Activated B cell treated with CpG ODN at 0.5 μM for 24 hours (primary cell): ENCODE measurements at regions not wholly inside any gene's neighbourhood (a gene's known extent, or its start where the extent isn't known, plus 50 kb on each side); places are given as distances from the start of the nearest gene placed in this dataset.

Source experiments
- ATAC-seq: fragments of 200-7000 bp; cut with Tn5 transposase; one replicate; pipeline ENCODE4 v1.10.0; 2021; ENCODE audit warnings: low read depth, mild to moderate bottlenecking, moderate library complexity
- CTCF ChIA-PET: fragments of 350-600 bp; sonication (Branson Sonifier 250); formaldehyde crosslinking; loops from one replicate; lab custom pipeline; 2021; ENCODE audit warnings: antibody characterized with exemption; lab: Charles Lee
- POLR2A ChIA-PET: fragments of 350-600 bp; sonication (Branson Sonifier 250); formaldehyde crosslinking; loops from one replicate; lab custom pipeline; 2021; ENCODE audit warnings: antibody characterized with exemption; lab: Charles Lee
- DNase-seq: peaks from one replicate; pipeline ENCODE4 v3.0.0; 2022
- H3K27ac Mint-ChIP-seq: one replicate; pipeline ENCODE4 v1.8.0; 2020; ENCODE audit warnings: mixed read lengths
- H3K27me3 Mint-ChIP-seq: one replicate; pipeline ENCODE4 v1.8.0; 2021; ENCODE audit warnings: mixed read lengths
- H3K36me3 Mint-ChIP-seq: one replicate; pipeline ENCODE4 v1.8.0; 2021; ENCODE audit warnings: low read depth, mixed read lengths
- H3K4me1 Mint-ChIP-seq: one replicate; pipeline ENCODE4 v1.8.0; 2021; ENCODE audit warnings: mixed read lengths
- H3K4me3 Mint-ChIP-seq: one replicate; pipeline ENCODE4 v1.8.0; 2020; ENCODE audit warnings: mild to moderate bottlenecking, mixed read lengths
- H3K9me3 Mint-ChIP-seq: one replicate; pipeline ENCODE4 v1.8.0; 2020; ENCODE audit warnings: mixed read lengths
- CTCF ChIP-seq: fragments of 200-600 bp; IDR thresholded peaks from one replicate; pipeline ENCODE4 v1.8.0; 2022; ENCODE audit warnings: antibody characterized with exemption, mild to moderate bottlenecking
- intact Hi-C: fragments of 100-400 bp; cut with micrococcal nuclease; formaldehyde crosslinking; loops from one replicate; pipeline ENCODE4 v1.15.1; 2024

GRCh38 chr2:234808907-234809306 lies 142.9 kb upstream of the SH3BP4 start:
- no peak for ATAC-seq
- Mint-ChIP-seq H3K9me3 (peaks cover 3% of the 10 kb centered on the region), H3K4me3 (no peak overlapping the region), H3K36me3 (no peaks in the 10 kb centered on the region), H3K27me3 (peaks cover 15% of the 10 kb centered on the region), H3K27ac (no peak overlapping the region), H3K4me1 (no peaks in the 10 kb centered on the region)
- POLR2A ChIA-PET, result no interaction called here
- intact Hi-C loops, result no loop called here
- DNase-seq, result no peak
- CTCF ChIA-PET, result no interaction called here
- no peak for TF ChIP-seq CTCF

DNA sequence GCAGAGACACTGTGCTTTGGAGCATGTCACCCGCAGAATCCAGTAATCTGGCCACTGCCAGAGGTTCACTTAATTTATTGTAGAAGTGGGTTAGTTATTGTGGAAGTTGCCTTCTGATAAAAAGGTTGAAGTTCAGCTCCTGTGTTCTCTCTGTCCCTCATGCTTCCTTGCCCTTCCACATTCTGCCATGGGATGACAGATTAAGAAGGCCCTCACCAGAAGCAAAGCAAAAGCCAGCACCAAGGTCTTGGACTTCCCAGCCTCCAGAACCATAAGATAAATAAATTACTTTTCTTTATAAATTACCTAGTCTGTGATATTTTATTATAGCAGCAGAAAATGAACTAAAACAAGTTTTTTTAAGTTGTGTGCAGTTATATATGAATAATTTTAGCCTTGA lies 145.0 kb upstream of the SH3BP4 start:
- POLR2A ChIA-PET, result no interaction called here
- intact Hi-C loops, result no loop called here
- CTCF ChIA-PET, result no interaction called here
- Mint-ChIP-seq H3K9me3 (peaks cover 3% of the 10 kb centered on the region), H3K36me3 (no peaks in the 10 kb centered on the region), H3K4me3 (no peak overlapping the region), H3K27me3 (peaks cover 14% of the 10 kb centered on the region), H3K4me1 (no peaks in the 10 kb centered on the region), H3K27ac (no peak overlapping the region)
- DNase-seq (no peak), ATAC-seq (no peak)
- TF ChIP-seq CTCF, result no peak

DNA sequence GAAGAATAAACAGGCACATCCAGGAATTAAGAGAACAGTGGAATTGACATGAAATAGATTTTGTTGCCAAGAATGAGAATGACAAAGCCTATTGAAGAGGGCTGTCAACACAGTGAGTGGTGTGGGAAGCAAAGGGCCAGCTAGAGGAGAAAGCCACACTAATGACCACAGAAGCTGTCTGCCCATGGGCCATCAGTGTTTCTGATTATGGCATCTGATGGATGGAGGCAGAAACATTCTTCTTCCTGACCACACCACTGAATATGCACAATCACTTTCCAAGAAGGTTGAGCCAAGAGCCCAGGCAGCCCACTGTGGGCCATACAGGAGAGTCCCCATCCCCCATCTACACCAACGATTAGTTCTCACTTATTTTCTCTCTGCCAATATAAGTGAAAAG lies 146.0 kb upstream of the SH3BP4 start:
- no peak for ATAC-seq
- Mint-ChIP-seq H3K4me1 (no peaks in the 10 kb centered on the region), H3K9me3 (peaks cover 3% of the 10 kb centered on the region), H3K36me3 (no peaks in the 10 kb centered on the region), H3K27ac (no peak overlapping the region), H3K4me3 (no peak overlapping the region), H3K27me3 (peaks cover 13% of the 10 kb centered on the region)
- no peak for TF ChIP-seq CTCF
- ChIA-PET POLR2A (no interaction called here), CTCF (no interaction called here)
- no peak for DNase-seq
- intact Hi-C loops, result no loop called here

DNA sequence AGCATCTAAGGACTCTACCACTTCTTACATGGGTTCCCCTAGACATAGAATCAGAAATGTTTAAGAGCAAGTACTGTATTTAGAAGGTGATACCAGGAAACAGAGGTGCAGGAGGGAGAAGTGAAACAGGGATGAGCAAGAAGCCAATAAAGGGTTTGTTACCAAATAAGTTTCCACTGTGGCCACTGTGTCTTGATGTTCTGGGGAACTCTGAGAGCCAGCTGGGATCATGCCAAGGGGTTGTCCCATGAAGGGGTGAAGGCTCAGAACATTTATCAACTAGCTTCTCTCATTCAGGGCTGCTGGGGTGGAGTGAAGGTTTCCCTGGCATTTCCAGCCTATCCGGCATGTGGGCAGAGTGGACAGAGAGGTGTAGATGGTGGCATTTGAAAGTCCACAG lies 147.1 kb upstream of the SH3BP4 start:
- Mint-ChIP-seq H3K27me3 (peaks cover 12% of the 10 kb centered on the region), H3K4me1 (no peaks in the 10 kb centered on the region), H3K27ac (no peak overlapping the region), H3K36me3 (no peaks in the 10 kb centered on the region), H3K4me3 (no peak overlapping the region), H3K9me3 (peaks cover 3% of the 10 kb centered on the region)
- ChIA-PET POLR2A (no interaction called here), CTCF (no interaction called here)
- ATAC-seq (no peak), DNase-seq (no peak)
- intact Hi-C loops, result no loop called here
- no peak for TF ChIP-seq CTCF

- DNase-seq (no peak), ATAC-seq (no peak)
- intact Hi-C loops, result no loop called here
- peaks cover 3% of the 10 kb centered on the region for H3K9me3 Mint-ChIP-seq
- TF ChIP-seq CTCF, result no peak
- peaks cover 6% of the 10 kb centered on the region for H3K27me3 Mint-ChIP-seq
- ChIA-PET CTCF (no interaction called here), POLR2A (no interaction called here)
- H3K36me3 Mint-ChIP-seq, result no peaks in the 10 kb centered on the region
- H3K4me1 Mint-ChIP-seq, result no peaks in the 10 kb centered on the region
- H3K4me3 Mint-ChIP-seq, result no peak overlapping the region
- no peak overlapping the region for H3K27ac Mint-ChIP-seq
Observed at GRCh38 chr2:234802845-234803171, 149.0 kb upstream of the SH3BP4 start.
